Left ventricle myocardium inferior (tissue), 1 donor: ENCODE measurements at regions not wholly inside any gene's neighbourhood (a gene's known extent, or its start where the extent isn't known, plus 50 kb on each side); places are given as distances from the start of the nearest gene placed in this dataset.
A peak's percentile ranks its signal among the peaks of the same experiment; 100 is the strongest.

ENCODE experiments used
- DNase-seq: peaks from one replicate; pipeline ENCODE4 v3.0.0-alpha.2; 2020
- H3K27ac ChIP-seq: fragments of 200-600 bp; replicated peaks from 2 replicates; pipeline ENCODE4 v1.8.0; 2021
- H3K27me3 ChIP-seq: fragments of 200-600 bp; 2 replicates; pipeline ENCODE4 v1.8.0; 2021; ENCODE audit warnings: low read depth
- H3K36me3 ChIP-seq: fragments of 200-600 bp; 2 replicates; pipeline ENCODE4 v1.8.0; 2021
- H3K4me1 ChIP-seq: fragments of 200-600 bp; 2 replicates; pipeline ENCODE4 v1.8.0; 2021
- H3K4me3 ChIP-seq: fragments of 200-600 bp; 2 replicates; pipeline ENCODE4 v1.8.0; 2021; ENCODE audit warnings: mild to moderate bottlenecking, moderate library complexity
- H3K9me3 ChIP-seq: fragments of 200-600 bp; replicated peaks from 2 replicates; pipeline ENCODE4 v1.8.0; 2021
- CTCF ChIP-seq: fragments of 200-600 bp; IDR thresholded peaks from 2 replicates; pipeline ENCODE4 v1.8.0; 2021; ENCODE audit warnings: antibody characterized with exemption, mild to moderate bottlenecking, borderline replicate concordance
- intact Hi-C: fragments of 100-400 bp; cut with micrococcal nuclease; formaldehyde crosslinking; loops from one replicate; pipeline ENCODE4 v1.11.0; 2022
- donor health status: DM: no; HTN: yes; CAD: no; lungs with severe emphysema.

- intact Hi-C loops: no loop called here
- no peaks in the 10 kb centered on the region for H3K36me3 ChIP-seq
- no peak for DNase-seq
- H3K4me3 ChIP-seq: no peak overlapping the region
- no peak for TF ChIP-seq CTCF
- no peak overlapping the region for H3K27ac ChIP-seq
- no peaks in the 10 kb centered on the region for H3K4me1 ChIP-seq
- H3K27me3 ChIP-seq: no peaks in the 10 kb centered on the region
- no peaks in the 10 kb centered on the region for H3K9me3 ChIP-seq
Measured at GRCh38 chr12:88413646-88414045, 166.6 kb downstream of the KITLG start.

- Histone ChIP-seq H3K36me3 (no peaks in the 10 kb centered on the region), H3K9me3 (no peaks in the 10 kb centered on the region), H3K27ac (peak overlapping the region; percentile 36), H3K27me3 (no peaks in the 10 kb centered on the region), H3K4me3 (peak overlapping the region; percentile 32), H3K4me1 (no peaks in the 10 kb centered on the region)
- intact Hi-C loops: no loop called here
- TF ChIP-seq CTCF: no peak
- no peak for DNase-seq
Measured at GRCh38 chr12:88416155-88416554, 164.1 kb downstream of the KITLG start.

DNA sequence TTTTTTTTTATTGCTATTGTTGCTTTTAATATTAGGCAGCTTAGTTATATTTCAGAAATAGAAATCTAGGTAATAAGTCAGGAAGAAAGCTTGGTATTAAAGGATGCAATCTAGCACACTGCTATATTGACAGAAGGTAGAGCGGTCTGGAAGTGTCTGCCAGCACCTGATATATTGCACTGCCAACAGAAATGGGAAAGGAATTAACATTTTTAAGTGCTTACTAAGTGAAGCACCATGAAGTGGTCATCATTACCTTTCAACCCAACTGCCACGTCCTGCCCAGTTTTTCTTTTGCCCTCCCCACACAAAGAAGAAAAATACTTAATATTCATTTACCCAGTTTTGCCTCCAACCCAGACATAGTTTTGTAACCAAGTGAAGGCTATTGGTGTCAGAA lies 163.5 kb downstream of the KITLG start:
- Histone ChIP-seq H3K4me3 (peak overlapping the region; percentile 32), H3K27ac (peak overlapping the region; percentile 36), H3K9me3 (no peaks in the 10 kb centered on the region), H3K4me1 (no peaks in the 10 kb centered on the region), H3K36me3 (no peaks in the 10 kb centered on the region), H3K27me3 (no peaks in the 10 kb centered on the region)
- DNase-seq: no peak
- intact Hi-C loops: no loop called here
- no peak for TF ChIP-seq CTCF

GRCh38 chr12:88417531-88417930 lies 162.7 kb downstream of the KITLG start:
- no peak for DNase-seq
- no peaks in the 10 kb centered on the region for H3K4me1 ChIP-seq
- H3K4me3 ChIP-seq: no peak overlapping the region
- intact Hi-C loops: no loop called here
- H3K27ac ChIP-seq: no peak overlapping the region
- no peak for TF ChIP-seq CTCF
- no peaks in the 10 kb centered on the region for H3K27me3 ChIP-seq
- no peaks in the 10 kb centered on the region for H3K36me3 ChIP-seq
- no peaks in the 10 kb centered on the region for H3K9me3 ChIP-seq

DNA sequence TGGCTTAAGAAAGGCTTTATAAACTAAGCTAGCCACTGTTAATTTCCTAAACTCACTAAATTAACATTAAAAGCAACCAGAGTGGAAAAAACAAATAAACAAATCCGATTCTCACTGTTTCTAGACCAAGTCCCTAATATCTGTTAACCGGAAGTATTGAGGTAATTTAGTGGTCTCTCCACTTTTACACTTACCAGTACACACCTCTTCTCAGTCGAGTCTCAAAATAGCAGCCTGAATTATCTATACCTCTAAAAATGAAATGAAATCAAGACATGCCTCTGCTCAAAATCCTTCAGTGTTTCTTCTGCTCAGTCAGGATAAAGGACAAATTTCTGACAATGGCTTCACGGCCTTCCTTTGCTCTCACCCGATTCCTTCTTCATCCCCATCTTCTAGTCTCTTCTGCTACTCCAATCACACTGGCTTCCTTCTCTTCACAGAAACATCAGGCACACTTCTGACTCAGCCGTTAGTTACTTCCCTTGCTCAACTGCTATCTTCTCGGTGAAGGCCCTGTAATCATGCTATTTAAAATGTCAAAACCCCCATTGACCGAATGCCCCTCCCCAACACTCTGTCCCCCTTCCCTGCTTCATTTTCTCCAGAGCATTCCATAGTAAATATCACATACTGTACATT lies 161.3 kb downstream of the KITLG start:
- DNase-seq: no peak
- Histone ChIP-seq H3K4me1 (no peaks in the 10 kb centered on the region), H3K27ac (no peak overlapping the region), H3K36me3 (no peaks in the 10 kb centered on the region), H3K4me3 (no peak overlapping the region), H3K27me3 (no peaks in the 10 kb centered on the region), H3K9me3 (no peaks in the 10 kb centered on the region)
- intact Hi-C loops: no loop called here
- TF ChIP-seq CTCF: no peak
